ENCODE measurements at regions not wholly inside any gene's neighbourhood (a gene's known extent, or its start where the extent isn't known, plus 50 kb on each side); places are given as distances from the start of the nearest gene placed in this dataset.
"Not testable (repeated sequence)": the region's sequence is repeated elsewhere in the genome, so short reads cannot be mapped to it uniquely, and the experiment has no call there.

GRCh38 chr17:64800987-64801386, 118.3 kb downstream of the LRRC37A3 start:
- DNase-seq: not testable (repeated sequence)

GRCh38 chr17:64800361-64800895, 118.8 kb downstream of the LRRC37A3 start:
- not testable (repeated sequence) for DNase-seq

- not testable (repeated sequence) for DNase-seq
Measured at GRCh38 chr17:64799543-64800188, 119.6 kb downstream of the LRRC37A3 start.

- not testable (repeated sequence) for DNase-seq
Measured at GRCh38 chr17:64798961-64799360, 120.3 kb downstream of the LRRC37A3 start.

GRCh38 chr17:64798489-64798790, 120.8 kb downstream of the LRRC37A3 start:
- not testable (repeated sequence) for DNase-seq

- DNase-seq: not testable (repeated sequence)
Measured at GRCh38 chr17:64797746-64798488, 121.4 kb downstream of the LRRC37A3 start.

- not testable (repeated sequence) for DNase-seq
Measured at GRCh38 chr17:64795342-64795741, 123.9 kb downstream of the LRRC37A3 start.

- not testable (repeated sequence) for DNase-seq
Measured at GRCh38 chr17:64794548-64795274, 124.6 kb downstream of the LRRC37A3 start.

GRCh38 chr17:64794113-64794512, 125.2 kb downstream of the LRRC37A3 start:
- DNase-seq: not testable (repeated sequence)

- DNase-seq: peak; percentile 26
Measured at GRCh38 chr17:64792793-64793575, 126.3 kb downstream of the LRRC37A3 start.

GRCh38 chr17:64792276-64792675, 127.0 kb downstream of the LRRC37A3 start:
- DNase-seq: not testable (repeated sequence)

GRCh38 chr17:64791691-64792090, 127.6 kb downstream of the LRRC37A3 start:
- DNase-seq: not testable (repeated sequence)

- not testable (repeated sequence) for DNase-seq
Measured at GRCh38 chr17:64791226-64791625, 128.1 kb downstream of the LRRC37A3 start.

- not testable (repeated sequence) for DNase-seq
Measured at GRCh38 chr17:64790690-64791089, 128.6 kb upstream of the SMURF2 start.

- not testable (repeated sequence) for DNase-seq
Measured at GRCh38 chr17:64790193-64790592, 128.1 kb upstream of the SMURF2 start.

GRCh38 chr17:64789061-64789445, 126.9 kb upstream of the SMURF2 start:
- DNase-seq: not testable (repeated sequence)

- no peak for DNase-seq
Measured at GRCh38 chr17:64788286-64789060, 126.4 kb upstream of the SMURF2 start.

GRCh38 chr17:64787921-64788271, 125.8 kb upstream of the SMURF2 start:
- no peak for DNase-seq

GRCh38 chr17:64787255-64787920, 125.3 kb upstream of the SMURF2 start:
- no peak for DNase-seq

GRCh38 chr17:64786337-64786736, 124.2 kb upstream of the SMURF2 start:
- DNase-seq: no peak

GRCh38 chr17:64785011-64785421, 122.9 kb upstream of the SMURF2 start:
- no peak for DNase-seq
